CD4-positive, alpha-beta T cell (primary cell): ENCODE measurements at regions not wholly inside any gene's neighbourhood (a gene's known extent, or its start where the extent isn't known, plus 50 kb on each side); places are given as distances from the start of the nearest gene placed in this dataset.

Experiments
- ATAC-seq: fragments of 200-7000 bp; cut with Tn5 transposase; one replicate; pipeline ENCODE4 v1.10.0; 2022; ENCODE audit warnings: mild to moderate bottlenecking; ENCODE audit not compliant: poor library complexity
- CTCF ChIA-PET: fragments of 350-600 bp; sonication (Branson Sonifier 250); formaldehyde crosslinking; loops from one replicate; lab custom pipeline; 2021; ENCODE audit warnings: antibody characterized with exemption, inconsistent platforms; lab: Charles Lee
- POLR2A ChIA-PET: fragments of 350-600 bp; sonication (Branson Sonifier 250); formaldehyde crosslinking; loops from one replicate; lab custom pipeline; 2021; ENCODE audit warnings: antibody characterized with exemption, inconsistent platforms; lab: Charles Lee
- DNase-seq, 14 experiments: peaks; one replicate each; pipeline ENCODE4 v3.0.0-alpha.2; 2013 to 2020; ENCODE audit warnings: mixed read lengths in 2 of 14
- H3K27ac ChIP-seq, 2 donors: one replicate each; pipeline versions ENCODE4 v1.5.1 to v1.7.0; 2013; ENCODE audit warnings: low read length in 2 of 2, low read depth in 1 of 2, mild to moderate bottlenecking in 1 of 2
- H3K27me3 ChIP-seq, 2 experiments: 1 replicate in 1 of 2; 2 replicates in 1 of 2; pipeline versions ENCODE4 v1.6.1 to v1.7.0; 2013; ENCODE audit warnings: low read length in 2 of 2, control low read depth in 1 of 2, mild to moderate bottlenecking in 1 of 2, moderate library complexity in 1 of 2; ENCODE audit not compliant: insufficient read depth in 2 of 2, control insufficient read depth in 1 of 2
- H3K36me3 ChIP-seq: one replicate; pipeline ENCODE4 v1.6.1; 2013; ENCODE audit warnings: low read length, control low read depth; ENCODE audit not compliant: insufficient read depth
- H3K4me1 ChIP-seq: one replicate; pipeline ENCODE4 v1.6.1; 2013; ENCODE audit warnings: low read length, control low read depth; ENCODE audit not compliant: insufficient read depth
- H3K4me3 ChIP-seq: one replicate; pipeline ENCODE4 v1.5.1; 2013; ENCODE audit warnings: mild to moderate bottlenecking, low read length, moderate library complexity
- H3K9me3 ChIP-seq, 2 experiments: 1 replicate in 1 of 2; 2 replicates in 1 of 2; pipeline versions ENCODE4 v1.6.1 to v1.7.0; 2013; ENCODE audit warnings: low read length in 2 of 2, mild to moderate bottlenecking in 2 of 2, control low read depth in 1 of 2, moderate library complexity in 1 of 2; ENCODE audit not compliant: control insufficient read depth in 1 of 2, insufficient read depth in 1 of 2
- H3K27ac Mint-ChIP-seq: one replicate; pipeline ENCODE4 v1.8.0; 2020; ENCODE audit warnings: mixed read lengths
- H3K27me3 Mint-ChIP-seq: one replicate; pipeline ENCODE4 v1.8.0; 2021; ENCODE audit warnings: mixed read lengths
- H3K36me3 Mint-ChIP-seq: one replicate; pipeline ENCODE4 v1.8.0; 2021; ENCODE audit warnings: low read depth, mixed read lengths
- H3K4me1 Mint-ChIP-seq: one replicate; pipeline ENCODE4 v1.8.0; 2021; ENCODE audit warnings: low read depth, mixed read lengths
- H3K4me3 Mint-ChIP-seq: one replicate; pipeline ENCODE4 v1.8.0; 2020; ENCODE audit warnings: mild to moderate bottlenecking, mixed read lengths
- H3K9me3 Mint-ChIP-seq: one replicate; pipeline ENCODE4 v1.8.0; 2020; ENCODE audit warnings: mixed read lengths
- CTCF ChIP-seq: fragments of 200-600 bp; IDR thresholded peaks from one replicate; pipeline ENCODE4 v1.8.0; 2022; ENCODE audit warnings: antibody characterized with exemption, mild to moderate bottlenecking
- intact Hi-C, 2 experiments: fragments of 100-400 bp; cut with DNase I in 1 of 2; cut with micrococcal nuclease in 1 of 2; formaldehyde crosslinking; loops; one replicate each; pipeline versions ENCODE4 v1.15.1 to v1.9.0; 2023 to 2025; cut with DNase I, micrococcal nuclease

GRCh38 chr12:102730996-102731395 lies 186.0 kb downstream of the PAH start:
- no peak for TF ChIP-seq CTCF
- H3K36me3 ChIP-seq: no peaks in the 10 kb centered on the region
- H3K4me3 ChIP-seq: no peak overlapping the region
- DNase-seq: no peak
- Mint-ChIP-seq H3K4me3 (no peak overlapping the region), H3K9me3 (peaks cover 3% of the 10 kb centered on the region), H3K27ac (no peak overlapping the region), H3K36me3 (no peaks in the 10 kb centered on the region), H3K4me1 (no peaks in the 10 kb centered on the region), H3K27me3 (no peaks in the 10 kb centered on the region)
- H3K9me3 ChIP-seq: no peaks in the 10 kb centered on the region
- H3K27me3 ChIP-seq: no peaks in the 10 kb centered on the region
- H3K27ac ChIP-seq: no peak overlapping the region
- POLR2A ChIA-PET: no interaction called here
- no peaks in the 10 kb centered on the region for H3K4me1 ChIP-seq
- intact Hi-C loops: no loop called here
- CTCF ChIA-PET: no interaction called here
- ATAC-seq: no peak

GRCh38 chr12:102728506-102729242 lies 188.4 kb downstream of the PAH start:
- H3K4me1 ChIP-seq: no peaks in the 10 kb centered on the region
- Mint-ChIP-seq H3K36me3 (no peaks in the 10 kb centered on the region), H3K27ac (no peak overlapping the region), H3K4me3 (no peak overlapping the region), H3K4me1 (no peaks in the 10 kb centered on the region), H3K27me3 (no peaks in the 10 kb centered on the region), H3K9me3 (no peaks in the 10 kb centered on the region)
- H3K4me3 ChIP-seq: no peak overlapping the region
- no peak for TF ChIP-seq CTCF
- H3K27me3 ChIP-seq: peaks cover 0 to 4% of the 10 kb centered on the region in 2 experiments
- DNase-seq (no peak), ATAC-seq (no peak)
- intact Hi-C loops: no loop called here
- no peaks in the 10 kb centered on the region for H3K9me3 ChIP-seq
- ChIA-PET CTCF (no interaction called here), POLR2A (no interaction called here)
- no peaks in the 10 kb centered on the region for H3K36me3 ChIP-seq
- H3K27ac ChIP-seq: no peak overlapping the region

- no peak for TF ChIP-seq CTCF
- intact Hi-C loops: no loop called here
- H3K27ac ChIP-seq: no peak overlapping the region
- POLR2A ChIA-PET: no interaction called here
- H3K9me3 Mint-ChIP-seq: no peaks in the 10 kb centered on the region
- H3K27me3 ChIP-seq: peaks cover 0 to 4% of the 10 kb centered on the region in 2 experiments
- H3K36me3 ChIP-seq: no peaks in the 10 kb centered on the region
- CTCF ChIA-PET: no interaction called here
- no peak for ATAC-seq
- no peaks in the 10 kb centered on the region for H3K27me3 Mint-ChIP-seq
- H3K4me3 Mint-ChIP-seq: no peak overlapping the region
- no peaks in the 10 kb centered on the region for H3K4me1 Mint-ChIP-seq
- H3K4me3 ChIP-seq: no peak overlapping the region
- no peak for DNase-seq
- no peak overlapping the region for H3K27ac Mint-ChIP-seq
- no peaks in the 10 kb centered on the region for H3K36me3 Mint-ChIP-seq
- no peaks in the 10 kb centered on the region for H3K4me1 ChIP-seq
- no peaks in the 10 kb centered on the region for H3K9me3 ChIP-seq
Observed at GRCh38 chr12:102726686-102727085, 190.4 kb downstream of the PAH start.
